ENCODE measurements at regions not wholly inside any gene's neighbourhood (a gene's known extent, or its start where the extent isn't known, plus 50 kb on each side); places are given as distances from the start of the nearest gene placed in this dataset.

GRCh38 chr1:115139381-115139780, 50.1 kb upstream of the TSPAN2 start:
- no peak overlapping the region for H3K27ac ChIP-seq (ENCODE audit: control insufficient read depth, insufficient read depth)
- TF ChIP-seq SPI1 (IDR thresholded peaks at IDR 0.05; ENCODE audit: borderline replicate concordance, insufficient read depth, low read depth, low read length), result no peak
- no peak for TF ChIP-seq NR2C1 (IDR thresholded peaks at IDR 0.05)
- no peak for TF ChIP-seq MYB (IDR thresholded peaks at IDR 0.05; ENCODE audit: borderline replicate concordance, low read depth, low read length)
- TF ChIP-seq TCF3 (IDR thresholded peaks at IDR 0.05; ENCODE audit: borderline replicate concordance, insufficient read depth, low read depth, low read length), result no peak
- TF ChIP-seq MAX (IDR thresholded peaks at IDR 0.05; ENCODE audit: low read depth, low read length), result no peak
- no peak for TF ChIP-seq RB1 (IDR thresholded peaks at IDR 0.05; ENCODE audit: borderline replicate concordance)
- no peak for TF ChIP-seq IKZF2 (IDR thresholded peaks at IDR 0.05)
- no peak for TF ChIP-seq BRCA1 (IDR thresholded peaks at IDR 0.05; ENCODE audit: low read depth, low read length)
- TF ChIP-seq YBX1 (IDR thresholded peaks at IDR 0.05), result no peak
- TF ChIP-seq ETV6 (conservative IDR thresholded peaks at IDR 0.05 in 1 of 2, IDR thresholded peaks at IDR 0.05 in 1 of 2; ENCODE audit: borderline replicate concordance in 1 of 2, low read depth in 1 of 2), result no peak
- no peak overlapping the region for H3K4me3 ChIP-seq
- in situ Hi-C loops (cut with MboI) (loop anchor here (5.0 kb wide), 3 partner anchors 328 to 633 kb away; no protein-coding TSS in a partner anchor), intact Hi-C loops (cut with micrococcal nuclease; ENCODE audit: unreplicated experiment) (loop anchor here (1.0 to 10.0 kb wide), 4 partner anchors 330 to 633 kb away; no protein-coding TSS in a partner anchor)
- no peak overlapping the region for H3K4me2 ChIP-seq (ENCODE audit: control insufficient read depth, insufficient read depth)
- no peak overlapping the region for H3K9ac ChIP-seq (ENCODE audit: control insufficient read depth, insufficient read depth, low read length)
- H3K9me3 ChIP-seq (replicated peaks; ENCODE audit: control insufficient read depth, insufficient read depth, low read length), result no peaks in the 10 kb centered on the region
- ATAC-seq (no peak), FAIRE-seq (no peak), DNase-seq (ENCODE audit: low read depth, low spot score) (no peak)
- H4K20me1 ChIP-seq (ENCODE audit: control insufficient read depth, insufficient read depth), result no peaks in the 10 kb centered on the region
- 59% methylated on average over 9 of the region's 9 CpGs for WGBS (ENCODE audit: insufficient coverage, insufficient replicate concordance, low lambda C conversion rate, missing lambda C conversion rate)
- no peak overlapping the region for H2AFZ ChIP-seq (ENCODE audit: control insufficient read depth, low read depth, low read length)
- ChIA-PET CTCF (interaction anchor here (0.9 to 8.5 kb wide), 11 partner anchors 16 to 457 kb away, joined by 3 to 105 read pairs (median 4); no protein-coding TSS in a partner anchor), SMC1A (ENCODE audit: uncharacterized antibody, unreplicated experiment) (interaction anchor here (0.6 to 1.6 kb wide), 5 partner anchors 159 to 631 kb away, joined by 3 to 4 read pairs (median 3); no protein-coding TSS in a partner anchor), RAD21 (ENCODE audit: unreplicated experiment) (interaction anchor here (7.6 kb wide), 1 partner anchor 455 kb away, joined by 45 read pairs; no protein-coding TSS in a partner anchor), POLR2A (no interaction called here)
- H3K27me3 ChIP-seq (replicated peaks in 1 of 2; ENCODE audit: control insufficient read depth in 2 of 2, insufficient read depth in 2 of 2, low read length in 1 of 2), result no peaks in the 10 kb centered on the region; a peak in 1 of 4 replicates
- H3K4me1 ChIP-seq (ENCODE audit: control insufficient read depth, insufficient read depth, low read length), result no peaks in the 10 kb centered on the region
- no peaks in the 10 kb centered on the region for H3K79me2 ChIP-seq (ENCODE audit: control insufficient read depth, insufficient read depth, low read length)
- BruUV-seq (replicated peaks), result no TSS peak
- no peaks in the 10 kb centered on the region for H3K36me3 ChIP-seq (ENCODE audit: control insufficient read depth in 2 of 2, insufficient read depth in 2 of 2, low read length in 1 of 2)

Data from GM12878 (cell line).